K562 (cell line): ENCODE measurements at regions not wholly inside any gene's neighbourhood (a gene's known extent, or its start where the extent isn't known, plus 50 kb on each side); places are given as distances from the start of the nearest gene placed in this dataset.

Experiments used
- ATAC-seq: fragments of 200-7000 bp; cut with Tn5 transposase; 3 replicates; pipeline ENCODE4 v1.9.1; 2020; ENCODE audit warnings: moderate library complexity
- BruUV-seq: library from RNA; stranded (reverse); fragments of 400-500 nt; replicated peaks from 2 replicates; lab custom pipeline; 2021; lab: Mats Ljungman, UMichigan
- CTCF ChIA-PET: fragments of 300-600 bp; formaldehyde crosslinking; extraction: SDS; loops from one replicate; lab custom pipeline; 2021; ENCODE audit warnings: low intra/inter-chr PET ratio; lab: Yijun Ruan, JAX
- POLR2A ChIA-PET: fragments of 300-600, 350-650 bp; sonication (Branson Sonifier 250); formaldehyde crosslinking; extraction: SDS; loops from one replicate; lab custom pipeline; 2021; ENCODE audit warnings: antibody characterized with exemption, inconsistent platforms; lab: Yijun Ruan, JAX
- DNase-seq, 4 experiments: peaks; one replicate each; pipeline versions ENCODE4 v3.0.0 to v3.0.0-alpha.2; 2011 to 2018; ENCODE audit warnings: low spot score in 3 of 4, mixed read lengths in 3 of 4; ENCODE audit errors: extremely low read depth in 1 of 4
- FAIRE-seq: peaks from 2 replicates; lab custom pipeline; 2011; peaks lifted over from hg19 to GRCh38; lab: Jason Lieb, UNC
- H2AFZ ChIP-seq: 2 replicates; pipeline ENCODE4 v1.6.0; 2011; ENCODE audit warnings: low read depth, low read length, control low read depth, inconsistent platforms
- H3K27ac ChIP-seq: fragments of 200-600 bp; 3 replicates; pipeline ENCODE4 v1.8.0; 2011; ENCODE audit warnings: low read depth, mild to moderate bottlenecking, control low read depth, inconsistent platforms, low read length, moderate library complexity, mixed read lengths; ENCODE audit errors: extremely low read depth
- H3K27me3 ChIP-seq, 2 experiments: fragments of 300-600 bp in 1 of 2; 2 replicates in 1 of 2; 3 replicates in 1 of 2; pipeline versions ENCODE4 v1.6.0 to v1.8.0; 2011; ENCODE audit warnings: inconsistent platforms in 2 of 2, low read length in 2 of 2, mild to moderate bottlenecking in 1 of 2, mixed read lengths in 1 of 2, moderate library complexity in 1 of 2; ENCODE audit not compliant: control insufficient read depth in 2 of 2, insufficient read depth in 2 of 2
- H3K36me3 ChIP-seq: fragments of 300-600 bp; 3 replicates; pipeline ENCODE4 v1.8.0; 2011; ENCODE audit warnings: mild to moderate bottlenecking, low read length, inconsistent platforms; ENCODE audit not compliant: control insufficient read depth, insufficient read depth
- H3K4me1 ChIP-seq, 2 experiments: fragments of 200-600 bp in 1 of 2; replicated peaks in 1 of 2; 2 replicates in 1 of 2; 3 replicates in 1 of 2; pipeline versions ENCODE4 v1.5.1 to v1.8.0; 2011; ENCODE audit warnings: inconsistent platforms in 2 of 2, low read length in 2 of 2, mild to moderate bottlenecking in 1 of 2, mixed read lengths in 1 of 2, moderate library complexity in 1 of 2; ENCODE audit not compliant: control insufficient read depth in 2 of 2, insufficient read depth in 2 of 2
- H3K4me2 ChIP-seq: 2 replicates; pipeline ENCODE4 v1.6.1; 2011; ENCODE audit warnings: low read length, control low read depth, inconsistent platforms, mixed read lengths; ENCODE audit not compliant: insufficient read depth
- H3K4me3 ChIP-seq: fragments of 200-600 bp; sonication (generic), shearing (Covaris generic); 2 replicates; pipeline ENCODE4 v1.5.1; 2016; ENCODE audit warnings: control low read depth, inconsistent platforms
- H3K79me2 ChIP-seq: fragments of 200-600 bp; 3 replicates; pipeline ENCODE4 v1.8.0; 2011; ENCODE audit warnings: low read length, inconsistent platforms; ENCODE audit not compliant: control insufficient read depth, insufficient read depth
- H3K9ac ChIP-seq, 2 experiments: 2 replicates each; pipeline versions ENCODE4 v1.6.0 to v1.6.1; 2011; ENCODE audit warnings: low read depth in 2 of 2, low read length in 2 of 2, control low read depth in 1 of 2, inconsistent platforms in 1 of 2, mild to moderate bottlenecking in 1 of 2, mixed read lengths in 1 of 2; ENCODE audit not compliant: insufficient read depth in 1 of 2
- H3K9me1 ChIP-seq: one replicate; pipeline ENCODE4 v1.6.0; 2011; ENCODE audit warnings: inconsistent platforms, mild to moderate bottlenecking, low read length, moderate library complexity; ENCODE audit not compliant: control insufficient read depth, insufficient read depth
- H3K9me3 ChIP-seq: replicated peaks from 2 replicates; pipeline ENCODE4 v1.5.1; 2011; ENCODE audit warnings: low read depth, low read length, inconsistent platforms; ENCODE audit not compliant: control insufficient read depth, insufficient read depth
- H4K20me1 ChIP-seq: replicated peaks from 2 replicates; pipeline ENCODE4 v1.6.1; 2011; ENCODE audit warnings: low read length, inconsistent platforms, mixed read lengths; ENCODE audit not compliant: control insufficient read depth, insufficient read depth
- ASH1L ChIP-seq: fragments of 450-650 bp; IDR thresholded peaks from 2 replicates; pipeline ENCODE4 v1.6.1; 2018; ENCODE audit warnings: borderline replicate concordance, mild to moderate bottlenecking, low read depth; ENCODE audit not compliant: partially characterized antibody
- BMI1 ChIP-seq: fragments of 150-350 bp; IDR thresholded peaks from 2 replicates; pipeline ENCODE4 v1.6.1; 2014; ENCODE audit warnings: low read length
- CEBPG ChIP-seq, 3 experiments: fragments of 200-800 bp in 1 of 3; sonication (Bioruptor generic) in 1 of 3; sonication (generic) in 1 of 3; formaldehyde crosslinking in 1 of 3; IDR thresholded peaks in 2 of 3; conservative IDR thresholded peaks in 1 of 3; 2 replicates each; pipeline versions ENCODE4 v1.6.1 to v1.8.0; 2016 to 2022; ENCODE audit warnings: missing compliant biosample characterization in 2 of 3, missing genetic modification characterization in 2 of 3, mild to moderate bottlenecking in 1 of 3, missing genetic modification reagents in 1 of 3
- CHD2 ChIP-seq: IDR thresholded peaks from 2 replicates; pipeline ENCODE4 v1.6.1; 2011; ENCODE audit warnings: low read depth, low read length
- FOXJ2 ChIP-seq: fragments of 200-800 bp; sonication (Bioruptor generic); IDR thresholded peaks from 2 replicates; pipeline ENCODE4 v1.6.1; 2016; ENCODE audit warnings: missing genetic modification characterization, missing compliant biosample characterization
- GABPB2 ChIP-seq: fragments of 250-450 bp; sonication (Bioruptor Pico); conservative IDR thresholded peaks from 2 replicates; pipeline ENCODE4 v1.5.1; 2021; ENCODE audit warnings: mild to moderate bottlenecking
- IRF2 ChIP-seq: sonication (generic); formaldehyde crosslinking; IDR thresholded peaks from 2 replicates; pipeline ENCODE4 v1.8.1; 2022; ENCODE audit warnings: mild to moderate bottlenecking, missing genetic modification reagents
- MBD2 ChIP-seq: sonication (generic); IDR thresholded peaks from 2 replicates; pipeline ENCODE4 v1.6.1; 2016; ENCODE audit warnings: low read depth, borderline replicate concordance
- MCM5 ChIP-seq: fragments of 450-650 bp; IDR thresholded peaks from 2 replicates; pipeline ENCODE4 v1.6.1; 2016; ENCODE audit warnings: low read depth
- RB1 ChIP-seq: fragments of 450-650 bp; IDR thresholded peaks from 2 replicates; pipeline ENCODE4 v1.6.1; 2017; ENCODE audit warnings: low read depth, mild to moderate bottlenecking
- RHOXF2B ChIP-seq: fragments of 250-450 bp; sonication (Bioruptor Pico); conservative IDR thresholded peaks from 2 replicates; pipeline ENCODE4 v1.5.1; 2021
- TRIM24 ChIP-seq, 2 experiments: fragments of 450-650 bp; IDR thresholded peaks; 2 replicates each; pipeline ENCODE4 v1.6.1; 2016
- ZNF316 ChIP-seq: fragments of 450-650 bp; IDR thresholded peaks from 2 replicates; pipeline ENCODE4 v1.6.1; 2016
- ZNF444 ChIP-seq: fragments of 250-450 bp; sonication (Bioruptor Pico); IDR thresholded peaks from 2 replicates; pipeline ENCODE4 v1.4.0; 2020; ENCODE audit warnings: mild to moderate bottlenecking, moderate library complexity
- ZNF445 ChIP-seq: fragments of 250-450 bp; sonication (Bioruptor Pico); IDR thresholded peaks from 2 replicates; pipeline ENCODE4 v1.4.0; 2020; ENCODE audit warnings: low read depth, mild to moderate bottlenecking, moderate library complexity
- ZNF707 ChIP-seq: fragments of 250-450 bp; sonication (Bioruptor Pico); conservative IDR thresholded peaks from 2 replicates; pipeline ENCODE4 v1.8.0; 2022; ENCODE audit warnings: inconsistent platforms, mild to moderate bottlenecking, moderate library complexity
- WGBS: fragments of 100-300 bp; shearing (Covaris generic); methylation state at CpG from one replicate; pipeline ENCODE4 v1.1.6; 2016; ENCODE audit warnings: low coverage, mixed read lengths; ENCODE audit not compliant: insufficient coverage; ENCODE audit errors: missing lambda C conversion rate; 5-methylcytosine and 5-hydroxymethylcytosine counted together
- in situ Hi-C: fragments of 300-500 bp; cut with MboI; formaldehyde crosslinking; loops from 4 replicates; pipeline ENCODE4 v1.15.0; 2018; ENCODE audit warnings: inconsistent platforms, mixed read lengths
- intact Hi-C: fragments of 100-400 bp; cut with micrococcal nuclease; formaldehyde crosslinking; loops from 2 replicates; pipeline ENCODE4 v1.14.2; 2022
- TF ChIP-seq, protein P1 (sequence below): fragments of 450-650 bp; formaldehyde crosslinking; IDR thresholded peaks from 2 replicates; pipeline ENCODE4 v1.4.0; 2020; ENCODE audit warnings: mild to moderate bottlenecking, moderate library complexity
- TF ChIP-seq, protein P2 (sequence below): fragments of 450-650 bp; IDR thresholded peaks from 2 replicates; pipeline ENCODE4 v1.6.1; 2016; ENCODE audit warnings: antibody characterized with exemption
- TF ChIP-seq, protein P3 (sequence below): fragments of 450-650 bp; formaldehyde crosslinking; conservative IDR thresholded peaks from 2 replicates; pipeline ENCODE4 v1.4.0; 2022; ENCODE audit warnings: mild to moderate bottlenecking, missing genetic modification characterization

GRCh38 chr1:184158896-184159681, 107.6 kb downstream of the TSEN15 start (continued):
- TF ChIP-seq ASH1L = no peak
- no peak for TF ChIP-seq IRF2
- no peak for TF ChIP-seq RHOXF2B (CRISPR knock-in tag)
- no peak for TF ChIP-seq CEBPG (CRISPR knock-in tag; IDR thresholded peaks at IDR 0.05)
- peak in 1 of 2 experiments; percentile 35; a peak in 1 of 4 replicates for TF ChIP-seq CEBPG (tag; conservative IDR thresholded peaks at IDR 0.05 in 1 of 2, IDR thresholded peaks at IDR 0.05 in 1 of 2)
- TF ChIP-seq, protein P1, sequence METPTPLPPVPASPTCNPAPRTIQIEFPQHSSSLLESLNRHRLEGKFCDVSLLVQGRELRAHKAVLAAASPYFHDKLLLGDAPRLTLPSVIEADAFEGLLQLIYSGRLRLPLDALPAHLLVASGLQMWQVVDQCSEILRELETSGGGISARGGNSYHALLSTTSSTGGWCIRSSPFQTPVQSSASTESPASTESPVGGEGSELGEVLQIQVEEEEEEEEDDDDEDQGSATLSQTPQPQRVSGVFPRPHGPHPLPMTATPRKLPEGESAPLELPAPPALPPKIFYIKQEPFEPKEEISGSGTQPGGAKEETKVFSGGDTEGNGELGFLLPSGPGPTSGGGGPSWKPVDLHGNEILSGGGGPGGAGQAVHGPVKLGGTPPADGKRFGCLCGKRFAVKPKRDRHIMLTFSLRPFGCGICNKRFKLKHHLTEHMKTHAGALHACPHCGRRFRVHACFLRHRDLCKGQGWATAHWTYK (CRISPR knock-in tag) = no peak

DNA sequence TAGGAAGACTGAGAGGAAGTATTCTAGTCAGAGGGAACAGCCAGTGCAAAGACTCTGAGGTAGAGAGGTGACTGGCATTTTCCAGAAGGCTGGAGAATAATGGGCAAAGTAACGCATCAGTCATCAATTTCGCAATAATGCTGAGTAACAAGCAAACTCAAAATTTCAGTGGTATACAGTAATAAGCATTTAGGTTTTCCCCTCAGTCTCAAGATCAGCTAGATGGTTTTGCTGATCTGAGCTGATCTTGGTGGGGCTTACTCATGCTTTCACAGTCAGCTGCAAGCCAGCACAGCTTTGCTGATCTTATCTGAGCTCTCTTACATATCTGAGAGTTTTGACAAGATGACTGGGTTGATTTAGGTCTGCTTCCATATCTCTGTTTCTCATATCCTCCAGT, 108.7 kb downstream of the TSEN15 start:
- Histone ChIP-seq H4K20me1 (no peaks in the 10 kb centered on the region), H3K79me2 (no peaks in the 10 kb centered on the region), H3K9me3 (no peaks in the 10 kb centered on the region), H3K4me1 (no peaks in the 10 kb centered on the region), H3K36me3 (no peaks in the 10 kb centered on the region), H2AFZ (no peak overlapping the region), H3K27ac (no peak overlapping the region), H3K9ac (no peak overlapping the region), H3K4me3 (no peak overlapping the region), H3K9me1 (no peaks in the 10 kb centered on the region), H3K27me3 (no peaks in the 10 kb centered on the region; a peak in 1 of 5 replicates), H3K4me2 (no peak overlapping the region)
- BruUV-seq = no TSS peak
- ChIA-PET CTCF (no interaction called here), POLR2A (no interaction called here)
- FAIRE-seq = peak; percentile 23
- WGBS = 10% methylated on average over 2 of the region's 2 CpGs
- no peak for DNase-seq
- intact Hi-C loops (no loop called here), in situ Hi-C loops (no loop called here)
- no peak for ATAC-seq
- TF ChIP-seq ZNF444 (CRISPR knock-in tag) (no peak), BMI1 (no peak), FOXJ2 (tag) (no peak), MCM5 (no peak), GABPB2 (no peak), ZNF445 (CRISPR knock-in tag) (no peak), ZNF707 (CRISPR knock-in tag) (no peak), ZNF316 (peak; percentile 72), CHD2 (no peak), MBD2 (no peak), RB1 (no peak), IRF2 (no peak), TRIM24 (IDR thresholded peaks at IDR 0.05) (peak in 1 of 2 experiments; percentile 36; a peak in 1 of 4 replicates)
- TF ChIP-seq, protein P2, sequence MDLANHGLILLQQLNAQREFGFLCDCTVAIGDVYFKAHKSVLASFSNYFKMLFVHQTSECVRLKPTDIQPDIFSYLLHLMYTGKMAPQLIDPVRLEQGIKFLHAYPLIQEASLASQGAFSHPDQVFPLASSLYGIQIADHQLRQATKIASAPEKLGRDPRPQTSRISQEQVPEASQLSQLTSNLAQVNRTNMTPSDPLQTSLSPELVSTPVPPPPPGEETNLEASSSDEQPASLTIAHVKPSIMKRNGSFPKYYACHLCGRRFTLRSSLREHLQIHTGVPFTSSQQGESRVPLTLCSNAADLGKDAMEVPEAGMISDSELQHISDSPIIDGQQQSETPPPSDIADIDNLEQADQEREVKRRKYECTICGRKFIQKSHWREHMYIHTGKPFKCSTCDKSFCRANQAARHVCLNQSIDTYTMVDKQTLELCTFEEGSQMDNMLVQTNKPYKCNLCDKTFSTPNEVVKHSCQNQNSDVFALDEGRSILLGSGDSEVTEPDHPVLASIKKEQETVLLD = no peak
- TF ChIP-seq, protein P3, sequence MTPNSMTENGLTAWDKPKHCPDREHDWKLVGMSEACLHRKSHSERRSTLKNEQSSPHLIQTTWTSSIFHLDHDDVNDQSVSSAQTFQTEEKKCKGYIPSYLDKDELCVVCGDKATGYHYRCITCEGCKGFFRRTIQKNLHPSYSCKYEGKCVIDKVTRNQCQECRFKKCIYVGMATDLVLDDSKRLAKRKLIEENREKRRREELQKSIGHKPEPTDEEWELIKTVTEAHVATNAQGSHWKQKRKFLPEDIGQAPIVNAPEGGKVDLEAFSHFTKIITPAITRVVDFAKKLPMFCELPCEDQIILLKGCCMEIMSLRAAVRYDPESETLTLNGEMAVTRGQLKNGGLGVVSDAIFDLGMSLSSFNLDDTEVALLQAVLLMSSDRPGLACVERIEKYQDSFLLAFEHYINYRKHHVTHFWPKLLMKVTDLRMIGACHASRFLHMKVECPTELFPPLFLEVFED (CRISPR knock-in tag) = no peak
